Activated CD8-positive, alpha-beta T cell treated with anti-CD3 and anti-CD28 coated beads for 36 hours (primary cell): ENCODE measurements at regions not wholly inside any gene's neighbourhood (a gene's known extent, or its start where the extent isn't known, plus 50 kb on each side); places are given as distances from the start of the nearest gene placed in this dataset.

Source experiments
- ATAC-seq: fragments of 200-7000 bp; cut with Tn5 transposase; one replicate; pipeline ENCODE4 v1.10.0; 2021; ENCODE audit warnings: mild to moderate bottlenecking, moderate library complexity
- CTCF ChIA-PET: fragments of 350-600 bp; sonication (Branson Sonifier 250); formaldehyde crosslinking; loops from one replicate; lab custom pipeline; 2021; ENCODE audit warnings: antibody characterized with exemption; lab: Charles Lee
- POLR2A ChIA-PET: fragments of 350-600 bp; sonication (Branson Sonifier 250); formaldehyde crosslinking; loops from one replicate; lab custom pipeline; 2021; ENCODE audit warnings: antibody characterized with exemption; lab: Charles Lee
- DNase-seq: peaks from one replicate; pipeline ENCODE4 v3.0.0-alpha.2; 2020
- H3K27ac Mint-ChIP-seq: one replicate; pipeline ENCODE4 v1.8.0; 2021; ENCODE audit warnings: mild to moderate bottlenecking, mixed read lengths
- H3K27me3 Mint-ChIP-seq: one replicate; pipeline ENCODE4 v1.8.0; 2021; ENCODE audit warnings: mixed read lengths
- H3K36me3 Mint-ChIP-seq: one replicate; pipeline ENCODE4 v1.8.0; 2021; ENCODE audit warnings: low read depth, mixed read lengths
- H3K4me1 Mint-ChIP-seq: one replicate; pipeline ENCODE4 v1.8.0; 2021; ENCODE audit warnings: low read depth, mixed read lengths
- H3K4me3 Mint-ChIP-seq: one replicate; pipeline ENCODE4 v1.8.0; 2021; ENCODE audit warnings: mild to moderate bottlenecking, moderate library complexity, mixed read lengths
- H3K9me3 Mint-ChIP-seq: one replicate; pipeline ENCODE4 v1.8.0; 2021; ENCODE audit warnings: mixed read lengths
- CTCF ChIP-seq: fragments of 200-600 bp; IDR thresholded peaks from one replicate; pipeline ENCODE4 v1.8.0; 2022; ENCODE audit warnings: antibody characterized with exemption, mild to moderate bottlenecking
- intact Hi-C: fragments of 100-400 bp; cut with micrococcal nuclease; formaldehyde crosslinking; loops from one replicate; pipeline ENCODE4 v1.10.0; 2022

- no peak overlapping the region for H3K4me3 Mint-ChIP-seq
- DNase-seq (no peak), ATAC-seq (no peak)
- intact Hi-C loops: no loop called here
- ChIA-PET POLR2A (no interaction called here), CTCF (no interaction called here)
- no peaks in the 10 kb centered on the region for H3K36me3 Mint-ChIP-seq
- H3K27ac Mint-ChIP-seq: no peak overlapping the region
- H3K9me3 Mint-ChIP-seq: peaks cover 8% of the 10 kb centered on the region
- TF ChIP-seq CTCF: no peak
- peaks cover 2% of the 10 kb centered on the region for H3K27me3 Mint-ChIP-seq
- no peaks in the 10 kb centered on the region for H3K4me1 Mint-ChIP-seq
Observed at GRCh38 chr16:9458816-9459215, 367.4 kb downstream of the HAPSTR1 start.

GRCh38 chr16:9462984-9463383 is 371.5 kb downstream of the HAPSTR1 start:
- H3K9me3 Mint-ChIP-seq: no peaks in the 10 kb centered on the region
- H3K27ac Mint-ChIP-seq: no peak overlapping the region
- no peaks in the 10 kb centered on the region for H3K36me3 Mint-ChIP-seq
- POLR2A ChIA-PET: no interaction called here
- H3K4me3 Mint-ChIP-seq: no peak overlapping the region
- TF ChIP-seq CTCF: no peak
- no peak for ATAC-seq
- DNase-seq: no peak
- intact Hi-C loops: no loop called here
- CTCF ChIA-PET: no interaction called here
- H3K27me3 Mint-ChIP-seq: no peaks in the 10 kb centered on the region
- no peaks in the 10 kb centered on the region for H3K4me1 Mint-ChIP-seq

DNA sequence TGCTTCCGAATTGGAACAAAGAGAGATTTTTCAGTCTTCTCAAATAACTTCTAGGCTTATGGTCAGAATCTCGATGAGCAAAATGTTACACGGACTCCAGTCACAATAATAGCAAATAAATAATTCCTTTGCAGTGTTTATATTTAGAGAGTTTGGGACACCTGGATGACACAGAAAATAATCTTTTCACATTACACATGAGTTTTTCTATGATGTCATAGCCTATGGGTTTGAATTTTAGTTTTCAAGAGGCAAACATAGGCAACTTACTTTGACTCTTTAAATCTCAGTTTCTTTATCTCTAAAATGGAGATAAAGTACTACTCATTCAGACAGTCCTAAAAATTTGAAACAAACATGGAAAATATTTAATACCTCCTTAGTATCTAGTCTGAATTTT is 372.0 kb downstream of the HAPSTR1 start:
- CTCF ChIA-PET: no interaction called here
- intact Hi-C loops: no loop called here
- POLR2A ChIA-PET: no interaction called here
- no peaks in the 10 kb centered on the region for H3K4me1 Mint-ChIP-seq
- TF ChIP-seq CTCF: no peak
- H3K9me3 Mint-ChIP-seq: no peaks in the 10 kb centered on the region
- H3K36me3 Mint-ChIP-seq: no peaks in the 10 kb centered on the region
- H3K27me3 Mint-ChIP-seq: no peaks in the 10 kb centered on the region
- no peak overlapping the region for H3K27ac Mint-ChIP-seq
- no peak for ATAC-seq
- H3K4me3 Mint-ChIP-seq: no peak overlapping the region
- no peak for DNase-seq

DNA sequence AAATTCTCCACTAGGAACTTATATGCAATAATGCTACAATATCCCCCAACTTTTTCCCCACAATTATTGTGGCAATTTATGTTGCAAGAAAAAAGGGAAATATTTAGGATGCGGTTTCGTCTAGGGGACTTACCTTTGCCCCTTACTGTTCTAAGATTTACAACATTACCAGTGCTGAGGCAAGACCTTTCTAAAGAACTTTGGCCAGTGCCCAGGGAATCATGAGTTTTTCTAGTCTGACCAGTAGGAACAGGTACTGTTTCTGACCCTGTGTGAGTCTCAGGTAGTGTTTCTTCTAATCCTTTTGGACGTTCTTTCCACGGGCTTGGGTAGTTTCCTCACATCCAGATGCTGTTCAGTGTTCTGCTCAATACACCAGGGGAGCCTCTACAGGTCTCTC is 373.7 kb downstream of the HAPSTR1 start:
- Mint-ChIP-seq H3K27me3 (no peaks in the 10 kb centered on the region), H3K27ac (no peak overlapping the region), H3K4me3 (no peak overlapping the region), H3K36me3 (no peaks in the 10 kb centered on the region), H3K4me1 (no peaks in the 10 kb centered on the region), H3K9me3 (peaks cover 3% of the 10 kb centered on the region)
- ATAC-seq (no peak), DNase-seq (no peak)
- intact Hi-C loops: no loop called here
- ChIA-PET POLR2A (no interaction called here), CTCF (no interaction called here)
- no peak for TF ChIP-seq CTCF

- Mint-ChIP-seq H3K9me3 (peaks cover 3% of the 10 kb centered on the region), H3K36me3 (no peaks in the 10 kb centered on the region), H3K4me3 (no peak overlapping the region), H3K27ac (no peak overlapping the region), H3K27me3 (no peaks in the 10 kb centered on the region), H3K4me1 (no peaks in the 10 kb centered on the region)
- DNase-seq (no peak), ATAC-seq (no peak)
- intact Hi-C loops: no loop called here
- CTCF ChIA-PET: no interaction called here
- POLR2A ChIA-PET: no interaction called here
- TF ChIP-seq CTCF: no peak
Observed at GRCh38 chr16:9469512-9469911, 378.1 kb downstream of the HAPSTR1 start.
